Mesothelial cell of epicardium (in vitro differentiated cells): ENCODE measurements at regions not wholly inside any gene's neighbourhood (a gene's known extent, or its start where the extent isn't known, plus 50 kb on each side); places are given as distances from the start of the nearest gene placed in this dataset.
"Not testable (repeated sequence)": the region's sequence is repeated elsewhere in the genome, so short reads cannot be mapped to it uniquely, and the experiment has no call there.

Experiments
- DNase-seq, 2 experiments: peaks; one replicate each; pipeline ENCODE4 v3.0.0; 2021; ENCODE audit warnings: low spot score in 2 of 2; ENCODE audit not compliant: unreplicated experiment in 2 of 2
- H3K27ac Mint-ChIP-seq: 2 replicates; pipeline ENCODE4 v1.8.0; 2021; ENCODE audit warnings: mixed read lengths
- H3K27me3 Mint-ChIP-seq: 2 replicates; pipeline ENCODE4 v1.8.0; 2021; ENCODE audit warnings: low read depth, mixed read lengths
- H3K36me3 Mint-ChIP-seq: 2 replicates; pipeline ENCODE4 v1.8.0; 2021; ENCODE audit warnings: mixed read lengths
- H3K4me1 Mint-ChIP-seq: 2 replicates; pipeline ENCODE4 v1.8.0; 2021; ENCODE audit warnings: mixed read lengths
- H3K4me3 Mint-ChIP-seq: 2 replicates; pipeline ENCODE4 v1.8.0; 2021; ENCODE audit warnings: mild to moderate bottlenecking, moderate library complexity, mixed read lengths
- H3K9me3 Mint-ChIP-seq: 2 replicates; pipeline ENCODE4 v1.8.0; 2021; ENCODE audit warnings: mixed read lengths
- TF ChIP-seq, protein P1 (sequence below): fragments of 200-600 bp; sonication (generic); IDR thresholded peaks from one replicate; pipeline ENCODE4 v1.5.0; 2021; ENCODE audit warnings: antibody characterized with exemption; ENCODE audit not compliant: unreplicated experiment

DNA sequence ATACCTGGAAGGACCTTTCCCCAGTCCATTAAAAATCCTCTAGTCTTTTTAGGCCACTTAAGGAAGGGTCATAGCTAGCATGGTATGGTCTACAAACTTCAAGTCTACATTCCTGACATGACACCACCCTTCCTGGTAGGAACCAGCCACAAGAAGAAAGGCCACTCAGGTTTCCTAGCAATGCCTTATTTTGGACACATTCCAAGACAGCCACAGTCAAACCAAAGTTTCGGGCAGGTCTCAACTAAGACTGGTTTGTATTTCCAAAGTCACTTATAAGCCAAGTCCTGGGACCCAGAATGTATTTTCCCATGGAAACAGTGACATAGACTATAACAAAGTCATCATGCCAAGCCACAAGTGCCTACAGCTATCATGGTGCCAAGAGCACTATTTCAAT is 50.6 kb upstream of the SLC44A3 start:
- Mint-ChIP-seq H3K36me3 (no peaks in the 10 kb centered on the region), H3K27me3 (no peaks in the 10 kb centered on the region), H3K4me1 (peaks cover 21% of the 10 kb centered on the region), H3K4me3 (no peak overlapping the region), H3K9me3 (peaks cover 9% of the 10 kb centered on the region), H3K27ac (no peak overlapping the region)
- TF ChIP-seq, protein P1, sequence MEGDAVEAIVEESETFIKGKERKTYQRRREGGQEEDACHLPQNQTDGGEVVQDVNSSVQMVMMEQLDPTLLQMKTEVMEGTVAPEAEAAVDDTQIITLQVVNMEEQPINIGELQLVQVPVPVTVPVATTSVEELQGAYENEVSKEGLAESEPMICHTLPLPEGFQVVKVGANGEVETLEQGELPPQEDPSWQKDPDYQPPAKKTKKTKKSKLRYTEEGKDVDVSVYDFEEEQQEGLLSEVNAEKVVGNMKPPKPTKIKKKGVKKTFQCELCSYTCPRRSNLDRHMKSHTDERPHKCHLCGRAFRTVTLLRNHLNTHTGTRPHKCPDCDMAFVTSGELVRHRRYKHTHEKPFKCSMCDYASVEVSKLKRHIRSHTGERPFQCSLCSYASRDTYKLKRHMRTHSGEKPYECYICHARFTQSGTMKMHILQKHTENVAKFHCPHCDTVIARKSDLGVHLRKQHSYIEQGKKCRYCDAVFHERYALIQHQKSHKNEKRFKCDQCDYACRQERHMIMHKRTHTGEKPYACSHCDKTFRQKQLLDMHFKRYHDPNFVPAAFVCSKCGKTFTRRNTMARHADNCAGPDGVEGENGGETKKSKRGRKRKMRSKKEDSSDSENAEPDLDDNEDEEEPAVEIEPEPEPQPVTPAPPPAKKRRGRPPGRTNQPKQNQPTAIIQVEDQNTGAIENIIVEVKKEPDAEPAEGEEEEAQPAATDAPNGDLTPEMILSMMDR = no peak
- no peak for DNase-seq

DNA sequence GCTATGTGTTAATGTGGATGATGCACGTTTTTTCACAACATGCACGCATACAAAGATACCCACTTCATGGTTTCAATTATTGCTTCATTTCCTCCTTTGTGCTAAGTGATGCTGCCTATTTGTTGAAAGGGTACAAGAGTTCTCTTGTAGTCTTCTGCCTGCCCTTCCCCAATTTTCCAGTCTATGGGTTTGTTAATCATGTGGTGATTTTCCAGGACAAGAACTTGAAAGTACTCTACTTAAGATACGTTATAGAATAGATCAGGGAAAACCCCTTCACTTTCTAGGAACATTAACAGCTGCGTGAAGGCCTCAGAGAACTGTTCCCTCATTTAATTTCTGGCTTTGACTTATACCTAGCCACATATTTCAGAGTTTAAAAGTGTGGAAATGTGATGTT is 52.1 kb upstream of the SLC44A3 start:
- H3K4me3 Mint-ChIP-seq = no peak overlapping the region
- H3K9me3 Mint-ChIP-seq = peaks cover 15% of the 10 kb centered on the region
- no peak for DNase-seq
- H3K36me3 Mint-ChIP-seq = peaks cover 4% of the 10 kb centered on the region
- peaks cover 9% of the 10 kb centered on the region for H3K4me1 Mint-ChIP-seq
- TF ChIP-seq, protein P1 = no peak
- no peak overlapping the region for H3K27ac Mint-ChIP-seq
- H3K27me3 Mint-ChIP-seq = no peaks in the 10 kb centered on the region

DNA sequence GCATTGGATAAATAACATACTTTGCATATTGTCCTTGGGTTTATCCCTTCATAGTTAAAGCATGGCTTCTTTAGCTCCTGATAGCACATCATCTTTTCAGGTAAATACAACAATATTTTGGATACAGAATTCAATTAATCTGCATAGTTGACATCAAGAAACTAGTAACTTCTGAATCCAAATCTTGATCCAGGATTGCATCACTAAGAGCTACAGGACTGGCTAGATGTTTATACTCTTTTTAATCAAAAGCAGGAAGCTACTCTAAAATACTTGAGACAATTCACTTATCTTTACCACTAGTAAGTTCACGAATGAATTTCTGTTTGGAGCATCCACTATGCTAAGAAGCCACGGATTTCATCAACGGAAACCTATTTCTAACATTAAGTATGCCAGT is 54.2 kb upstream of the SLC44A3 start:
- H3K4me3 Mint-ChIP-seq = no peak overlapping the region

DNA sequence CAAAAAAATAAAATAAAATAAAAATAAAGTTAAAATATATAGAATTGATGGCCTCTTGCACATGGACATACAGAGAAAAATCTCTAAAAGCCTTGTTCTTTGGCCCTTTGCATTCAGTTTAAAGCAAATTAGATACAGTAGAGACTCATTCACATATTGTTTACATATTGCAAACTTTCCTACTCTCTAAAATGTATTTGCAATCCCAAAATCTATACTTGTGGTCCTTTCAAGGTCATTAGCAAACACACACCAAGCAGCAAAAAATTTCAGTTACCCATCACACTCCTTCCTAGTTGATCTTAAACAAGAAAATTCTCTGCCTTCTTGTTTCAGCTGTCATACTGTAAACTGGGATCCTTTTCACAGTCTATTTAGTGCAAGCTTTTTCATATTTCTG is 61.0 kb upstream of the SLC44A3 start:
- Mint-ChIP-seq H3K4me1 (peaks cover 21% of the 10 kb centered on the region), H3K27me3 (no peaks in the 10 kb centered on the region), H3K36me3 (peaks cover 27% of the 10 kb centered on the region), H3K27ac (no peak overlapping the region), H3K9me3 (peaks cover 30% of the 10 kb centered on the region), H3K4me3 (no peak overlapping the region)
- TF ChIP-seq, protein P1 = no peak
- DNase-seq = no peak

More for the DNA sequence above, 54.2 kb upstream of the SLC44A3 start:
- no peak for DNase-seq
- no peaks in the 10 kb centered on the region for H3K4me1 Mint-ChIP-seq
- H3K9me3 Mint-ChIP-seq = peaks cover 33% of the 10 kb centered on the region
- TF ChIP-seq, protein P1 = no peak
- no peak overlapping the region for H3K27ac Mint-ChIP-seq
- H3K36me3 Mint-ChIP-seq = peaks cover 22% of the 10 kb centered on the region
- no peaks in the 10 kb centered on the region for H3K27me3 Mint-ChIP-seq

DNA sequence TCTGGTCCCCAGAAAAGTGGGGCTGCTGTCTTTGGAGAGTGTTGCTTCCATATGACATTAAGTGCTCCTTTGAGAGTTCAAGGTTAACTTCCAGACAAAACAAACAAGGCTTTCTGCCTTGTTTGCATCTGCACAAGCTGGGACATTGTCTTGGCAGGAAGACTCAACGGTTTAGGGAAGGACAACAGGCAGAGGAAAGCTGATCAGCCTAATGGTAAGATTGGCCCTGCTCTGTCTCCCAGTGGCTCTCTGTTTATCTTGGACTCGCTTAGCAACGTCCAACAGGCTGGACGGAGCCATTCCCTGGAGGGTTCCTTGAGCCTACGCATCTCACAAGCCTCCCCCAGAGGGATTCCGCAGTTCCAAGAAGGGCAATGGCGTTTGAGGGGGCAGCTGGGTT is 62.2 kb upstream of the SLC44A3 start:
- peak overlapping the region; percentile 52 for H3K27ac Mint-ChIP-seq
- H3K9me3 Mint-ChIP-seq = peaks cover 26% of the 10 kb centered on the region
- TF ChIP-seq, protein P1 = no peak
- H3K27me3 Mint-ChIP-seq = no peaks in the 10 kb centered on the region
- peaks cover 29% of the 10 kb centered on the region for H3K4me1 Mint-ChIP-seq
- no peak overlapping the region for H3K4me3 Mint-ChIP-seq
- H3K36me3 Mint-ChIP-seq = peaks cover 27% of the 10 kb centered on the region
- DNase-seq = no peak

DNA sequence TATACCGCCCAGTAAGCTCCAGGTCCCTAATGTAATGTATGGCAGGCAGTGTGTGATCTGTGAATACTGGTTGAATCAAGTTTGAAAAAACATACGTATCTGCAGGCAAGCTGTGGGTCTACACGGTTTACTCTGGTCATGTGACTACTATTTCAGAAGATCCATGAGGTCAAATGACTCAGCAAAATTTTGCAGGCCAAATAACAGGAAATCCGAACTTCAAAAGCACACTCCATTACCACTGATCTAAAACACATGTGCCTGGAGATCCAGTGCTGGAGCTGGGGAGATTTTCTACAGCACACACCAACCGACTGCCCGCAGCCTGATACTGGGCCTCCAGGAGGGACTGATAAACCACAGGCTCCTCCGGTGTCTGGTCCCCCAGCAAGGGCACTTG is 64.5 kb upstream of the SLC44A3 start:
- peak in 1 of 2 experiments; percentile 56 for DNase-seq
- peaks cover 8% of the 10 kb centered on the region for H3K36me3 Mint-ChIP-seq
- H3K4me3 Mint-ChIP-seq = no peak overlapping the region
- H3K9me3 Mint-ChIP-seq = peaks cover 6% of the 10 kb centered on the region
- no peaks in the 10 kb centered on the region for H3K27me3 Mint-ChIP-seq
- TF ChIP-seq, protein P1 = no peak
- H3K27ac Mint-ChIP-seq = peak overlapping the region; percentile 95
- peaks cover 29% of the 10 kb centered on the region for H3K4me1 Mint-ChIP-seq

DNA sequence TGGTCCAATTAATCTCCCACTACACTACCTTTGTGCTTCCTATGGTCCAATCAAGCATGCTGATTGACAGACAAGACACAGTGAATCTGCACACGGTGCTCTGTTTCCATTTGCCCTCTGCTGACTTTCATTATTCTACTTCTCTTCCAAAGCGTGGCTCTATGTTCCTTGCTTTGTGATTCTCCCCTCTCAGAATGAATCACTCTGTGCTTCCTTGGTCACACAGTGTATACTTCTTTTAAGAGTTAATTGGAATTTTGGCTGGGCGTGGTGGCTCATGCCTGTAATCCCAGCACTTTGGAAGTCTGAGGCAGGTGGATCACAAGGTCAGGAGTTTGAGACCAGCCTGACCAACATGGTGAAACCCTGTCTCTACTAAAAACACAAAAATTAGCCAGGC is 65.1 kb upstream of the SLC44A3 start:
- peak overlapping the region; percentile 73 for H3K27ac Mint-ChIP-seq
- H3K4me3 Mint-ChIP-seq, H3K36me3 Mint-ChIP-seq, H3K9me3 Mint-ChIP-seq, H3K27me3 Mint-ChIP-seq, DNase-seq: not testable (repeated sequence)
- peaks cover 29% of the 10 kb centered on the region for H3K4me1 Mint-ChIP-seq
